NK-92 treated with Interleukin-12 subunit alpha and Interleukin-12 subunit beta, amount 100 ng/mL, for 24 hours (cell line): ENCODE measurements at regions not wholly inside any gene's neighbourhood (a gene's known extent, or its start where the extent isn't known, plus 50 kb on each side); places are given as distances from the start of the nearest gene placed in this dataset.

Experiments
- DNase-seq: peaks from one replicate; lab custom pipeline; 2025; lab: John Stamatoyannopoulos, UW

DNA sequence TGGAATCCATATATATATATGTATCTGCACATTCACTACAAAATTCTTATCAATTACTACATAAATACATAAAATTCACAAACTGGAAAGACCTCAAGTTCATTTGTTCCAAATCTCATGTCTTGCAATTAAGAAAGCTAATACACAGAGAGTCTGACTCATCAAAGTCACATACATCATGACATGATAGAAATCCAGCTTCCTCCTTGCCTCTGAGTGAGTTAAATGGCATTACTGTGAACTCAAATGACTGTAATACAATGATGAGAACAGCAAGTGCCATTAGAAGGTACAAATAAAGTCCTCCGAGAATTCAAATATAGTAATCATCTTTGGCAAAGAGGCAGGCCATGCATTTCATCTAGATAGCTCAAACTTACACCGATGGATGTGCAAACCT, 55.1 kb upstream of the AGTR1 start:
- no peak for DNase-seq

DNA sequence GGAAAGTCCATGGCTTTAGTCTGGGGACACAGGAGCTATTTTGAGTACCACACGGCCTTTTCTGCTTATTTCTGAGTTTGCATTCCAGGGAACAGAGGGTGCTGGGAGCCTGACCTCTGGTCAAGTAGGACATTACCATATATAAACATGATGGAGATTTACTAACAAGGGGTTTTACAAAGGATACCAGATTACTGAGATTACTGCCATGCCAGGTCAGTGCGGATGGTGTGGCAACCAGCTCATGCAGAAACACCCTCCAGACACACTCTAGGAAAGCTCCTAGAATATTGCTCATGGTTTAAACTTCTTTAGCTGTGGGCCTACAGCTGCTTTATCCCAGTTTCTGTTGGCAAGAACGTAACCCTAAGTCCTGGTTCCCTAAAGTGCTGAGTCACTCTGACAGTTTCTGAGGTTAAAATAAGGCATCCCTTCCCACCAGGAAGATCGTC, 54.3 kb upstream of the AGTR1 start:
- DNase-seq = no peak

DNA sequence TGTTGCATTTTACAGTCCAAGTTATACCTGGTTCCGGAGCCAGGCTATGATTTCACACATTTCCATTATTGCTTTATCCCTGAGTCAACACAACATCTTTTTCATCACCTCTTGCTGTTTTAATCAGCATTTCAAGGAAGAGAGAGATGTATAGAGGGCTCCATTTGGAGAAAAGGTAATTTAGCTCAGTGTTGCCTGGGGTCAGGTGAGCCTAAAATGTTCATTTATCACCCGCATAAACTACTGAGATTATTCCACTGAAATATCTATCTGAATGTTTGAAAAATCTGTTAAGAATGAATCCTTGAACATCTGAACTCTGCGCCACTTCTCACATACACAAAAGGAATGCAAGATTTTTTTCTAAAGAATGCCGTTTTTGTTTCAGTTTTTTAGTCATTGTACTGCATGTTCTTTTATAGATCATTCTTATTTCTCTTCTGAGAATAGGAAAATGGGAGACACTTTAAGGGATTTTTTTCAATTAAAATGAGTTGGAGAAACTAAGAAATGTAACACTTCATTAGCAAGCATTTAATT, 51.5 kb upstream of the AGTR1 start:
- DNase-seq = no peak
